ENCODE measurements at regions not wholly inside any gene's neighbourhood (a gene's known extent, or its start where the extent isn't known, plus 50 kb on each side); places are given as distances from the start of the nearest gene placed in this dataset.

- ChIA-PET CTCF (interaction anchor here (0.7 kb wide), 1 partner anchor 553 kb away, joined by 3 read pairs; no protein-coding TSS in a partner anchor), POLR2A (no interaction called here)
- H3K27ac ChIP-seq (ENCODE audit: extremely low read depth, low read depth, low read length), result no peak overlapping the region
- TF ChIP-seq HOXD13 (CRISPR knock-in tag; IDR thresholded peaks at IDR 0.05; ENCODE audit: borderline replicate concordance), result no peak
- no peak for TF ChIP-seq PRDM4 (tag by site-specific recombination; IDR thresholded peaks at IDR 0.05)
- TF ChIP-seq ZNF645 (tag by site-specific recombination; IDR thresholded peaks at IDR 0.05), result no peak
- no peak for TF ChIP-seq ZFP41 (tag by site-specific recombination; IDR thresholded peaks at IDR 0.05; ENCODE audit: borderline replicate concordance)
- TF ChIP-seq ZNF768 (tag by site-specific recombination; IDR thresholded peaks at IDR 0.05), result no peak
- TF ChIP-seq ZNF664 (tag by site-specific recombination; IDR thresholded peaks at IDR 0.05), result no peak
- no peak for TF ChIP-seq ZNF549 (tag by site-specific recombination; IDR thresholded peaks at IDR 0.05)
- no peak for TF ChIP-seq ZNF239 (tag by site-specific recombination; IDR thresholded peaks at IDR 0.05)
- no peaks in the 10 kb centered on the region for H3K36me3 ChIP-seq (ENCODE audit: control insufficient read depth in 2 of 2, insufficient read depth in 1 of 2, low read length in 2 of 2)
- H3K4me3 ChIP-seq (ENCODE audit: low read depth, low read length), result no peak overlapping the region
- no peaks in the 10 kb centered on the region for H3K4me1 ChIP-seq (ENCODE audit: control insufficient read depth, insufficient read depth, low read length)
- no peaks in the 10 kb centered on the region for H3K9me3 ChIP-seq (ENCODE audit: control insufficient read depth, insufficient read depth, low read depth, low read length)
These were observed 530.0 kb upstream of the ARGLU1 start for GRCh38 chr13:107097916-107098315.

GRCh38 chr13:107095876-107096275 is 527.9 kb upstream of the ARGLU1 start:
- no peak for TF ChIP-seq GLI2 (tag by site-specific recombination; IDR thresholded peaks at IDR 0.05; ENCODE audit: borderline replicate concordance, low read depth)
- TF ChIP-seq ZNF248 (tag by site-specific recombination; IDR thresholded peaks at IDR 0.05), result no peak
- no peak for TF ChIP-seq MEIS1 (CRISPR knock-in tag; IDR thresholded peaks at IDR 0.05; ENCODE audit: borderline replicate concordance)
- TF ChIP-seq SALL2 (tag by site-specific recombination; IDR thresholded peaks at IDR 0.05; ENCODE audit: borderline replicate concordance), result no peak
- Histone ChIP-seq H3K36me3 (ENCODE audit: control insufficient read depth in 2 of 2, insufficient read depth in 1 of 2, low read length in 2 of 2) (no peaks in the 10 kb centered on the region), H3K27ac (ENCODE audit: extremely low read depth, low read depth, low read length) (no peak overlapping the region), H3K9me3 (ENCODE audit: control insufficient read depth, insufficient read depth, low read depth, low read length) (no peaks in the 10 kb centered on the region), H3K4me3 (ENCODE audit: low read depth, low read length) (no peak overlapping the region), H3K4me1 (ENCODE audit: control insufficient read depth, insufficient read depth, low read length) (no peaks in the 10 kb centered on the region)
- POLR2A ChIA-PET, result no interaction called here
- CTCF ChIA-PET, result no interaction called here

- Histone ChIP-seq H3K36me3 (ENCODE audit: control insufficient read depth in 2 of 2, insufficient read depth in 1 of 2, low read length in 2 of 2) (no peaks in the 10 kb centered on the region), H3K27ac (ENCODE audit: extremely low read depth, low read depth, low read length) (no peak overlapping the region), H3K4me1 (ENCODE audit: control insufficient read depth, insufficient read depth, low read length) (no peaks in the 10 kb centered on the region), H3K4me3 (ENCODE audit: low read depth, low read length) (no peak overlapping the region), H3K9me3 (ENCODE audit: control insufficient read depth, insufficient read depth, low read depth, low read length) (no peaks in the 10 kb centered on the region)
- CTCF ChIA-PET, result no interaction called here
- POLR2A ChIA-PET, result no interaction called here
- TF ChIP-seq PBX3 (CRISPR knock-in tag; IDR thresholded peaks at IDR 0.05) (no peak), ZNF561 (tag by site-specific recombination; IDR thresholded peaks at IDR 0.05; ENCODE audit: borderline replicate concordance) (no peak), KLF1 (tag by site-specific recombination; IDR thresholded peaks at IDR 0.05) (no peak), ZBTB17 (tag by site-specific recombination; IDR thresholded peaks at IDR 0.05) (no peak), ZNF354C (tag by site-specific recombination; IDR thresholded peaks at IDR 0.05; ENCODE audit: borderline replicate concordance, low read depth) (no peak), SETDB1 (IDR thresholded peaks at IDR 0.05; ENCODE audit: insufficient read length, low read length) (no peak), ZNF202 (tag by site-specific recombination; IDR thresholded peaks at IDR 0.05; ENCODE audit: borderline replicate concordance) (no peak), ZBTB11 (tag by site-specific recombination; conservative IDR thresholded peaks at IDR 0.05; ENCODE audit: low read depth) (no peak), ZNF610 (tag by site-specific recombination; IDR thresholded peaks at IDR 0.05; ENCODE audit: borderline replicate concordance) (no peak), ZBTB6 (tag by site-specific recombination; IDR thresholded peaks at IDR 0.05) (no peak), ZNF416 (tag by site-specific recombination; IDR thresholded peaks at IDR 0.05) (no peak), ZNF2 (tag by site-specific recombination; IDR thresholded peaks at IDR 0.05) (no peak)
These were observed 523.9 kb upstream of the ARGLU1 start for GRCh38 chr13:107091861-107092260.
